ENCODE measurements at regions not wholly inside any gene's neighbourhood (a gene's known extent, or its start where the extent isn't known, plus 50 kb on each side); places are given as distances from the start of the nearest gene placed in this dataset.
"Not testable (repeated sequence)": the region's sequence is repeated elsewhere in the genome, so short reads cannot be mapped to it uniquely, and the experiment has no call there.

- DNase-seq = no peak
These were observed 304.7 kb downstream of the QKI start for GRCh38 chr6:163719028-163719742.

DNA sequence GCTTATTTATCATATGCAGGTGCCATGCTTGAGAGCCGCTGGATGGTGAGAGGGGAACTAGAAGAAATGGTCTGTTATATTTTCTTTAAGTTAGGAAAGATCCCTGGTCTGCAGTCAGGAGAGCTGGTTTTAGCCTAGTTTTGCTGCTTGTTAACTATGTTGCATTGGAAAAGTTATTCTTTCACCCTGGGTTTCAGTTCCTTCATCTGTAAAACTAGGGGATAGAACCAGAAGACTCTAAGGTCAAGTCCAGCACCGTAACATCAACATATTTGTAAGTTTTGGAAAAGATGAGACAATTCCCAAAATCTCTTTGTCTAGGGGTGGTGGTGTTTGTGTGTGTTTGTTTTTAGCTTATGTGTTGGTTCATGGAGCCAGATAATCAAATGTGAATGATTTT lies 304.0 kb downstream of the QKI start:
- no peak for DNase-seq

GRCh38 chr6:163717106-163717764 lies 302.7 kb downstream of the QKI start:
- DNase-seq = no peak

- DNase-seq = no peak
These were observed 302.2 kb downstream of the QKI start for GRCh38 chr6:163716690-163717089.

DNA sequence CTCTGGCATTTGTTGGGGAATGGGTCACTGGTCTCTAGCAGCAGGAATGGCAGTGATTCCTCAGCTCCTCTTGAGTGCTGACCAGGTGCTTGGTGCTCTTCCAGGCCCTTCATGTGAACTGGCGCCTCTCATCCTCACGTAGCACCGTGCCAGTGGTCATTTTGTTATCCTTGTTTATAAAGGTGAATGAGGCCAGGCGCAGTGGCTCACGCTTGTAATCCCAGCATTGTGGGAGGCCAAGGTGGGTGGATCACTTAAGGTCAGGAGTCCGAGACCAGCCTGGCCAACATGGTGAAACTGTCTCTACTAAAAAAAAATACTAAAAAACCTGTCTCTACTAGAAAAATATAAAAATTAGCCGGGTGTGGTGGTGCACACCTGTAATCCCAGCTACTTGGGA lies 301.3 kb downstream of the QKI start:
- no peak for DNase-seq

- no peak for DNase-seq
These were observed 299.7 kb downstream of the QKI start for GRCh38 chr6:163714179-163714578.

- DNase-seq = no peak
These were observed 298.5 kb downstream of the QKI start for GRCh38 chr6:163712981-163713380.

- no peak for DNase-seq
These were observed 298.0 kb downstream of the QKI start for GRCh38 chr6:163712566-163712961.

- peak; percentile 23 to 50 for DNase-seq
These were observed 297.4 kb downstream of the QKI start for GRCh38 chr6:163711615-163712565.

DNA sequence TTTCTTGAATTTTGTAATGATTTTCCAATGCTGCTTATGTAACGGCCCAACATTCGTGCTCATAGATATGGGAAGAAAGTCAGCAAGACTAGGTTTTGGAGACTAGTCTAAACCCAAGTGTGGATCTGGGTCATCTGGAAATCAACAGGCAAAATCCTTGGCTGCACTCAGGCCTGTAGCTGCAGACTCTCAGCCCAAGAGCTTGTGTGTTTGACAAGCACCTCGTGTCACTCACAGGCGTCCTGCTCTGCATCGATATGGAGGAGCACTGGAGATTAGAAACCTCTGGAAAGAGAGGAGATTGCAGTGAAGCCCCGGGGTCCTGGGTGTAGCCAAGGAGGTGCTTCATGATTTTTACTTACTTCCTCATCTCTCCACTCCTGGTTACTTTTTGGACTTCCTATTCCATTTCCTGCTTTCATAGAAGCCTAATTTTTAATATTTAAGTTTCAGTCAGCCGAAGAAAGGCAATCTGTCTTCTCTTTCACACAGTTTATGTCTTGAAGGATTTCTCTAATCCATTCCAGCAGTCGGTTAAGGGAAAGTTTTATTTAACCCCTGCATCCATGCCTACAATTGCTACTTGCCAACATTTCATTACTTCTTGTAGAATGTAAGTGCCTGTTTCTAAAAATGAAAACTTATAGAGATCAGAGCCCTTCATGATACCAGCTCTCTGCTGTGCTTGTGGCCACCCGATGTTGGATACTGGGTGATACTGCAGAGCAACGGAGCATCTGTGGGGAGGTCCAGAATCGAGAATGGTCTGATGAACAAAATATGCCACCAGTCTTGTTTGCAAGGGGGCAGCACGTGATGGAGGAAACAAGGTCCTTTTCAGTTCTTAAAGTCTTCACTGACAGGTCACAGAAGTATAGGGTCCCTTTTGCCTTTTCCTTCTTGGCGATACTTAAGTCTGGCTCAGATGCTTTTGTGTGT lies 296.3 kb downstream of the QKI start:
- DNase-seq = no peak

DNA sequence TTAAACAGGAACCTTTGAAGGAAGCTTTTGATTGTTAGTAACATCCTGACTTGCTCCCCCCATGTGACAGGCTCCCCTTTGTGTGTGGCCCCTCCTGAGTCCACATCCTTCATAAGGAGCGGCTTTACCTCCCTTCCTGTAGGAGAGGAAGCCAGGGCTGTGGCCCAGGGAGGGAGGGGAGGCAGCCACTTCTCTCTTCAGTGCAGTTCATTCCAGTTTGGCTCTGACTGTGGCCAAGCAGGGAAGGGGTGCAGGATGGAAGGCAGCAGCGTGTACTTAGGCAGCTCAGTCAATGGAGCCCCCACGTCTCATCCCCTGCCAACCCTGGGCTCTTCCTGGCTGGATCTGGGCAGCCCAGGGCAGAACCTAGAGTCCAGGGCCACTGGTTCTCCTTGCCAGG lies 295.2 kb downstream of the QKI start:
- no peak for DNase-seq

- DNase-seq = no peak
These were observed 294.7 kb downstream of the QKI start for GRCh38 chr6:163709255-163709654.

GRCh38 chr6:163708466-163708865 lies 293.9 kb downstream of the QKI start:
- no peak for DNase-seq

DNA sequence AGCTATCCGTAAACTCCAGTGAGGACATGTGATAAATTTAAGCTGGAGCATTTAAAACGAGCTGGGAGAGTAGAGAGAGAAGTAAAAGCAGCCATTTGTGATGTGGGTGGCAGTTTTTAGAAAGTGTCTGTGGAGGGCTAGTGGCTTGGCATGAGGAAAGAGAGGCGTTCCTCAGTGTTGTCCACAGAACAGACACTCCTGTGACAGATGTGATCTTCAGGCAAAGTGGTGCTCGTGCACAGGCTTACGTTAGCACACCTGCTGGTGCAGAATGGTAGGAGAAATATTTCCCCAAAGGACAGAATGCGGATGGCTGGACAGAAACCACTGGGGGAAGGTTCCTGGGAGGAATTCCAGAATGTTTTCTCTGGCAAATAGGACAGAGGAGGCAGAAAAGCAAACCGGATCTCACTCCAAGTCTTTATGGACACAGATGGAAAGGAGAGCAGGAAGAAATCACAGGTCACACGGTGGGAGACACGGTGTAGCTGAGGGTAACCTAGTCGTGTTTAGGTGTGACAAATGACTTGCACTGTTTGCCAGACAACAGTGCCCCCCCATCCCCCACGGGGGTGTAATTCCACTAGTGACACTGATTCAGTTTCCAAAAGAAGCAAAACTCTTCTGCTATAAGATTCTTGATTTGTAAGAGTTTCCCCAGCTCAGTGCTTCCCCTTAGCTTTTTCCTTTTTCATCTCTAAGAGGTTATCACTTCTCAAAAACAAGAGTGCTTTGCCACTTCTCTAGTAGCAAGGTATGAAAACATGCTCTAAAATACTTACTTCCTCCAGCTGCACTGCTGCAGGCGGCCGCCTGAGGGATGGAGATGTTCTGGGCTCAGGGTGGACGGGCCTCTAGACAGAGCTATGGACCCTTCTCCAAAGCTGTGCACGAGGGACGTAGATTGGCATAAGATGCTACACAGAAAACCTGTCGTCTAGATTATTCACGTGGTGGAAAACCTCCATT lies 293.2 kb downstream of the QKI start:
- DNase-seq = no peak

GRCh38 chr6:163706500-163707087 lies 292.1 kb downstream of the QKI start:
- no peak for DNase-seq

GRCh38 chr6:163705923-163706322 lies 291.4 kb downstream of the QKI start:
- DNase-seq = no peak

- no peak for DNase-seq
These were observed 288.2 kb downstream of the QKI start for GRCh38 chr6:163702736-163703135.

GRCh38 chr6:163701762-163702161 lies 287.2 kb downstream of the QKI start:
- DNase-seq = no peak

DNA sequence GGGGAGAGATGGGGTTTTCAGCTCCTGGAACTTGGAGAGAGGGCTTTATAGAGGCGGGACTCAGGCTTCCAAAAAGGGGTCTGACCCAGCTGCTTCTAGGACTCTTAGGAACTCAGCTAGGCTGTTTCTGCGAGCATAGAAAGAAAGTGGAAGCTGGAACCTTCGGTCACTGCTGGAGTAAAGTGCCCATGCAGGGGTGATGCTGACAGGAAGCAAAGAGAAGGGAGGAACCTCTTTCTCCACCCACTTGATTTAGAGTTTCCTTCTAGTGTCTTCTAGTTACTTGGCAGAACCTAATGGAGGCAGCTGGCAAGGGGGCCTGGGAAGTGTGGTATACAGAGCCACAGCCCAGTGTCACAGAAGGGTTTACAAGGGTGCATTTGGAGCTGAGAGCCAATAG lies 283.6 kb downstream of the QKI start:
- no peak for DNase-seq

GRCh38 chr6:163696311-163696710 lies 281.8 kb downstream of the QKI start:
- not testable (repeated sequence) for DNase-seq

DNA sequence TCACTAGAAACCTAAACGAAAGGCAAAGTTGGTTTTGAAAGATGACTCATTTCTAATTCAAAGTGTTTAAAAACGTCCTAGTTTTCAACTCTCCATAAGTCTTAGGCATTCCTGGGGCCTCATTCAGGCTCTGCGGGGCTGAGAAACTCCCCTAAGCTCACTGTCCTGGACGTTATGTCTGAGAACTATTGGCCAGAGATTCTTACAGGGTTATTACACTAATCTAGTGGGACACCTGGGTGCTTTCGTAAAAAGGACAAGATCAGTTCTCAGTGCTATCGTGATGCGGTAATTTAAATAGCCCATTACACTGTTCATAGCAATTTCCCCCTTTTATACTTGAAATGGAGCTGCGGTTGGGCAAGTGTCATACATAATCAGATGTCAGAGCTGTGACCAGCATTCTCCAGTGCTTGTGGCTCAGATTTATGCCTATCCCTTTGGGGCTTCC lies 280.9 kb downstream of the QKI start:
- no peak for DNase-seq
